GM23338 (cell line): ENCODE measurements at regions not wholly inside any gene's neighbourhood (a gene's known extent, or its start where the extent isn't known, plus 50 kb on each side); places are given as distances from the start of the nearest gene placed in this dataset.

Experiments
- ATAC-seq: fragments of 200-7000 bp; cut with Tn5 transposase; 3 replicates; pipeline ENCODE4 v1.9.1; 2020
- DNase-seq: peaks from one replicate; pipeline ENCODE4 v3.0.0-alpha.2; 2015; ENCODE audit warnings: low spot score
- H2AFZ ChIP-seq: fragments of 200-600 bp; sonication (generic); 2 replicates; pipeline ENCODE4 v1.8.0; 2016; ENCODE audit warnings: antibody characterized with exemption, mild to moderate bottlenecking, moderate library complexity
- H3F3A ChIP-seq: fragments of 200-600 bp; sonication (generic); replicated peaks from 2 replicates; pipeline ENCODE4 v1.8.0; 2017; ENCODE audit warnings: antibody characterized with exemption, mixed run types, low read depth
- H3K27ac ChIP-seq: fragments of 200-600 bp; sonication (generic); 2 replicates; pipeline ENCODE4 v1.6.1; 2016; ENCODE audit warnings: low read depth
- H3K27me3 ChIP-seq: fragments of 200-600 bp; sonication (generic); 2 replicates; pipeline ENCODE4 v1.8.0; 2016; ENCODE audit warnings: mild to moderate bottlenecking, mixed run types, moderate library complexity; ENCODE audit not compliant: insufficient read depth
- H3K36me3 ChIP-seq: fragments of 200-600 bp; sonication (generic); 2 replicates; pipeline ENCODE4 v1.8.0; 2016; ENCODE audit warnings: mild to moderate bottlenecking; ENCODE audit not compliant: insufficient read depth
- H3K4me1 ChIP-seq: fragments of 200-600 bp; sonication (generic); 2 replicates; pipeline ENCODE4 v1.8.0; 2016; ENCODE audit warnings: mild to moderate bottlenecking, moderate library complexity; ENCODE audit not compliant: insufficient read depth
- H3K4me2 ChIP-seq: fragments of 200-600 bp; sonication (generic); 2 replicates; pipeline ENCODE4 v1.7.1; 2017; ENCODE audit warnings: mixed run types
- H3K4me3 ChIP-seq: fragments of 200-600 bp; sonication (generic); 2 replicates; pipeline ENCODE4 v1.6.1; 2016; ENCODE audit warnings: mixed run types
- H3K79me2 ChIP-seq: fragments of 200-600 bp; sonication (generic); replicated peaks from 2 replicates; pipeline ENCODE4 v1.8.0; 2017; ENCODE audit warnings: mild to moderate bottlenecking; ENCODE audit not compliant: insufficient read depth
- H3K9me2 ChIP-seq: fragments of 200-600 bp; sonication (generic); 2 replicates; pipeline ENCODE4 v1.8.0; 2017; ENCODE audit not compliant: insufficient read depth
- H4K20me1 ChIP-seq: fragments of 200-600 bp; sonication (generic); replicated peaks from 2 replicates; pipeline ENCODE4 v1.8.0; 2017; ENCODE audit warnings: mild to moderate bottlenecking; ENCODE audit not compliant: insufficient read depth
- H3K27ac Mint-ChIP-seq: 2 replicates; pipeline ENCODE4 v1.8.0; 2020; ENCODE audit warnings: inconsistent platforms, mild to moderate bottlenecking, moderate library complexity, mixed read lengths
- H3K27me3 Mint-ChIP-seq: 3 replicates; pipeline ENCODE4 v1.8.0; 2022; ENCODE audit warnings: low read depth, mild to moderate bottlenecking, moderate library complexity, mixed read lengths, inconsistent platforms; ENCODE audit not compliant: insufficient read depth, poor library complexity
- H3K36me3 Mint-ChIP-seq: 3 replicates; pipeline ENCODE4 v1.8.0; 2021; ENCODE audit warnings: low read depth, mild to moderate bottlenecking, inconsistent platforms, moderate library complexity, mixed read lengths
- H3K4me1 Mint-ChIP-seq: 3 replicates; pipeline ENCODE4 v1.8.0; 2020; ENCODE audit warnings: mild to moderate bottlenecking, inconsistent platforms, mixed read lengths
- H3K4me3 Mint-ChIP-seq: 3 replicates; pipeline ENCODE4 v1.8.0; 2021; ENCODE audit warnings: moderate library complexity, mild to moderate bottlenecking, inconsistent platforms, mixed read lengths
- H3K9me3 Mint-ChIP-seq: 3 replicates; pipeline ENCODE4 v1.8.0; 2020; ENCODE audit warnings: moderate library complexity, mild to moderate bottlenecking, inconsistent platforms, mixed read lengths
- CREB1 ChIP-seq: fragments of 250-450 bp; sonication (Bioruptor Pico); IDR thresholded peaks from 2 replicates; pipeline ENCODE4 v1.5.0; 2020; ENCODE audit warnings: low read depth, mild to moderate bottlenecking, moderate library complexity
- EZH2 ChIP-seq: fragments of 200-600 bp; sonication (generic); IDR thresholded peaks from one replicate; pipeline ENCODE4 v1.8.0; 2017; ENCODE audit warnings: antibody characterized with exemption, mild to moderate bottlenecking, low read depth; ENCODE audit not compliant: unreplicated experiment
- EZH2phosphoT487 ChIP-seq: fragments of 200-600 bp; sonication (generic); IDR thresholded peaks from one replicate; pipeline ENCODE4 v1.8.1; 2018; ENCODE audit warnings: antibody characterized with exemption; ENCODE audit not compliant: unreplicated experiment
- JUNB ChIP-seq: IDR thresholded peaks from one replicate; pipeline ENCODE4 v1.6.1; 2016; ENCODE audit warnings: antibody characterized with exemption; ENCODE audit not compliant: unreplicated experiment
- NANOG ChIP-seq: IDR thresholded peaks from 2 replicates; pipeline ENCODE4 v1.6.1; 2016; ENCODE audit warnings: antibody characterized with exemption, borderline replicate concordance
- POLR2AphosphoS5 ChIP-seq: IDR thresholded peaks from 2 replicates; pipeline ENCODE4 v1.6.1; 2016; ENCODE audit warnings: antibody characterized with exemption, low read depth
- STAT1 ChIP-seq: IDR thresholded peaks from one replicate; pipeline ENCODE4 v1.6.1; 2016; ENCODE audit warnings: antibody characterized with exemption; ENCODE audit not compliant: unreplicated experiment
- ZNF114 ChIP-seq: fragments of 250-450 bp; sonication (Bioruptor Pico); IDR thresholded peaks from 2 replicates; pipeline ENCODE4 v1.5.0; 2020; ENCODE audit warnings: mild to moderate bottlenecking, moderate library complexity
- ZNF331 ChIP-seq: fragments of 250-450 bp; sonication (Bioruptor Pico); IDR thresholded peaks from 2 replicates; pipeline ENCODE4 v1.5.0; 2020; ENCODE audit warnings: low read depth, mild to moderate bottlenecking, moderate library complexity
- TF ChIP-seq, protein P1 (sequence below): fragments of 250-450 bp; sonication (Bioruptor Pico); IDR thresholded peaks from 2 replicates; pipeline ENCODE4 v1.5.0; 2020; ENCODE audit warnings: mild to moderate bottlenecking, moderate library complexity
- TF ChIP-seq, protein P2 (sequence below), 2 experiments: fragments of 200-600 bp in 1 of 2; sonication (generic) in 1 of 2; conservative IDR thresholded peaks; 2 replicates each; pipeline versions ENCODE4 v1.5.1 to v1.6.1; 2016 to 2017; ENCODE audit warnings: antibody characterized with exemption in 2 of 2, low read depth in 2 of 2, mild to moderate bottlenecking in 2 of 2, moderate library complexity in 1 of 2
- TF ChIP-seq, protein P3 (sequence below): IDR thresholded peaks from one replicate; pipeline ENCODE4 v1.6.1; 2018; ENCODE audit warnings: antibody characterized with exemption; ENCODE audit not compliant: unreplicated experiment
- TF ChIP-seq, protein P4 (sequence below): IDR thresholded peaks from 2 replicates; pipeline ENCODE4 v1.6.1; 2016; ENCODE audit warnings: antibody characterized with exemption

DNA sequence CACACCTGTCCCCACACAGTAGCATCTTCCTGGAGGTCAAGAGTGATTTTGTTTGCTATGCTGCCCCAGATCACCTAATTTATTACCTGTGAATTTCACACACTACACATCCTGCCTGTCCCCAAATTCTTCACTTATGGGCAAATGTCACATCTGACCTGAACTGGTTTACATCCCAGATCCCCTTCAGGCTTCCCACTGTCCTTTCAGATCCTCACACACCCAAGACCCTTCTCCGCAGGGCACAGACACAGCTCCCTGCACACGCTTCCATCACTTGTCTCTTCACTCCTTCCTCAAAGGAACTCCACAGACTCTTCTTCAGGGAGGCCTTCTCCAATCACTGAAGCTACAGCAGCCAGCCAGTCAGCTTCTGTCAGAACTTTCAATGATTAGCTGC, 118.7 kb upstream of the IGLL5 start:
- no peaks in the 10 kb centered on the region for H3K79me2 ChIP-seq
- no peaks in the 10 kb centered on the region for H3K4me1 ChIP-seq
- no peak overlapping the region for H3K27ac Mint-ChIP-seq
- no peak overlapping the region for H3K4me2 ChIP-seq
- H3K4me3 ChIP-seq, result no peak overlapping the region
- H3K27me3 ChIP-seq, result peaks cover 93% of the 10 kb centered on the region
- no peak overlapping the region for H2AFZ ChIP-seq
- H3K9me2 ChIP-seq, result no peaks in the 10 kb centered on the region
- no peak for ATAC-seq
- H3K4me3 Mint-ChIP-seq, result no peak overlapping the region
- DNase-seq, result no peak
- no peaks in the 10 kb centered on the region for H3K36me3 ChIP-seq
- no peaks in the 10 kb centered on the region for H3K4me1 Mint-ChIP-seq
- peaks cover 49% of the 10 kb centered on the region for H3K27me3 Mint-ChIP-seq
- no peak overlapping the region for H3K27ac ChIP-seq
- TF ChIP-seq EZH2phosphoT487, result no peak
- no peak for TF ChIP-seq CREB1 (CRISPR knock-in tag)
- TF ChIP-seq JUNB, result no peak
- TF ChIP-seq, protein P1, sequence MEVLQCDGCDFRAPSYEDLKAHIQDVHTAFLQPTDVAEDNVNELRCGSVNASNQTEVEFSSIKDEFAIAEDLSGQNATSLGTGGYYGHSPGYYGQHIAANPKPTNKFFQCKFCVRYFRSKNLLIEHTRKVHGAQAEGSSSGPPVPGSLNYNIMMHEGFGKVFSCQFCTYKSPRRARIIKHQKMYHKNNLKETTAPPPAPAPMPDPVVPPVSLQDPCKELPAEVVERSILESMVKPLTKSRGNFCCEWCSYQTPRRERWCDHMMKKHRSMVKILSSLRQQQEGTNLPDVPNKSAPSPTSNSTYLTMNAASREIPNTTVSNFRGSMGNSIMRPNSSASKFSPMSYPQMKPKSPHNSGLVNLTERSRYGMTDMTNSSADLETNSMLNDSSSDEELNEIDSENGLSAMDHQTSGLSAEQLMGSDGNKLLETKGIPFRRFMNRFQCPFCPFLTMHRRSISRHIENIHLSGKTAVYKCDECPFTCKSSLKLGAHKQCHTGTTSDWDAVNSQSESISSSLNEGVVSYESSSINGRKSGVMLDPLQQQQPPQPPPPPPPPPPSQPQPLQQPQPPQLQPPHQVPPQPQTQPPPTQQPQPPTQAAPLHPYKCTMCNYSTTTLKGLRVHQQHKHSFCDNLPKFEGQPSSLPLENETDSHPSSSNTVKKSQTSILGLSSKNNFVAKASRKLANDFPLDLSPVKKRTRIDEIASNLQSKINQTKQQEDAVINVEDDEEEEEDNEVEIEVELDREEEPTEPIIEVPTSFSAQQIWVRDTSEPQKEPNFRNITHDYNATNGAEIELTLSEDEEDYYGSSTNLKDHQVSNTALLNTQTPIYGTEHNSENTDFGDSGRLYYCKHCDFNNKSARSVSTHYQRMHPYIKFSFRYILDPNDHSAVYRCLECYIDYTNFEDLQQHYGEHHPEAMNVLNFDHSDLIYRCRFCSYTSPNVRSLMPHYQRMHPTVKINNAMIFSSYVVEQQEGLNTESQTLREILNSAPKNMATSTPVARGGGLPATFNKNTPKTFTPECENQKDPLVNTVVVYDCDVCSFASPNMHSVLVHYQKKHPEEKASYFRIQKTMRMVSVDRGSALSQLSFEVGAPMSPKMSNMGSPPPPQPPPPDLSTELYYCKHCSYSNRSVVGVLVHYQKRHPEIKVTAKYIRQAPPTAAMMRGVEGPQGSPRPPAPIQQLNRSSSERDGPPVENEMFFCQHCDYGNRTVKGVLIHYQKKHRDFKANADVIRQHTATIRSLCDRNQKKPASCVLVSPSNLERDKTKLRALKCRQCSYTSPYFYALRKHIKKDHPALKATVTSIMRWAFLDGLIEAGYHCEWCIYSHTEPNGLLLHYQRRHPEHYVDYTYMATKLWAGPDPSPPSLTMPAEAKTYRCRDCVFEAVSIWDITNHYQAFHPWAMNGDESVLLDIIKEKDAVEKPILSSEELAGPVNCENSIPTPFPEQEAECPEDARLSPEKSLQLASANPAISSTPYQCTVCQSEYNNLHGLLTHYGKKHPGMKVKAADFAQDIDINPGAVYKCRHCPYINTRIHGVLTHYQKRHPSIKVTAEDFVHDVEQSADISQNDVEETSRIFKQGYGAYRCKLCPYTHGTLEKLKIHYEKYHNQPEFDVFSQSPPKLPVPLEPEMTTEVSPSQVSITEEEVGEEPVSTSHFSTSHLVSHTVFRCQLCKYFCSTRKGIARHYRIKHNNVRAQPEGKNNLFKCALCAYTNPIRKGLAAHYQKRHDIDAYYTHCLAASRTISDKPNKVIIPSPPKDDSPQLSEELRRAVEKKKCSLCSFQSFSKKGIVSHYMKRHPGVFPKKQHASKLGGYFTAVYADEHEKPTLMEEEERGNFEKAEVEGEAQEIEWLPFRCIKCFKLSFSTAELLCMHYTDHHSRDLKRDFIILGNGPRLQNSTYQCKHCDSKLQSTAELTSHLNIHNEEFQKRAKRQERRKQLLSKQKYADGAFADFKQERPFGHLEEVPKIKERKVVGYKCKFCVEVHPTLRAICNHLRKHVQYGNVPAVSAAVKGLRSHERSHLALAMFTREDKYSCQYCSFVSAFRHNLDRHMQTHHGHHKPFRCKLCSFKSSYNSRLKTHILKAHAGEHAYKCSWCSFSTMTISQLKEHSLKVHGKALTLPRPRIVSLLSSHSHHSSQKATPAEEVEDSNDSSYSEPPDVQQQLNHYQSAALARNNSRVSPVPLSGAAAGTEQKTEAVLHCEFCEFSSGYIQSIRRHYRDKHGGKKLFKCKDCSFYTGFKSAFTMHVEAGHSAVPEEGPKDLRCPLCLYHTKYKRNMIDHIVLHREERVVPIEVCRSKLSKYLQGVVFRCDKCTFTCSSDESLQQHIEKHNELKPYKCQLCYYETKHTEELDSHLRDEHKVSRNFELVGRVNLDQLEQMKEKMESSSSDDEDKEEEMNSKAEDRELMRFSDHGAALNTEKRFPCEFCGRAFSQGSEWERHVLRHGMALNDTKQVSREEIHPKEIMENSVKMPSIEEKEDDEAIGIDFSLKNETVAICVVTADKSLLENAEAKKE (CRISPR knock-in tag), result no peak
- TF ChIP-seq, protein P2, sequence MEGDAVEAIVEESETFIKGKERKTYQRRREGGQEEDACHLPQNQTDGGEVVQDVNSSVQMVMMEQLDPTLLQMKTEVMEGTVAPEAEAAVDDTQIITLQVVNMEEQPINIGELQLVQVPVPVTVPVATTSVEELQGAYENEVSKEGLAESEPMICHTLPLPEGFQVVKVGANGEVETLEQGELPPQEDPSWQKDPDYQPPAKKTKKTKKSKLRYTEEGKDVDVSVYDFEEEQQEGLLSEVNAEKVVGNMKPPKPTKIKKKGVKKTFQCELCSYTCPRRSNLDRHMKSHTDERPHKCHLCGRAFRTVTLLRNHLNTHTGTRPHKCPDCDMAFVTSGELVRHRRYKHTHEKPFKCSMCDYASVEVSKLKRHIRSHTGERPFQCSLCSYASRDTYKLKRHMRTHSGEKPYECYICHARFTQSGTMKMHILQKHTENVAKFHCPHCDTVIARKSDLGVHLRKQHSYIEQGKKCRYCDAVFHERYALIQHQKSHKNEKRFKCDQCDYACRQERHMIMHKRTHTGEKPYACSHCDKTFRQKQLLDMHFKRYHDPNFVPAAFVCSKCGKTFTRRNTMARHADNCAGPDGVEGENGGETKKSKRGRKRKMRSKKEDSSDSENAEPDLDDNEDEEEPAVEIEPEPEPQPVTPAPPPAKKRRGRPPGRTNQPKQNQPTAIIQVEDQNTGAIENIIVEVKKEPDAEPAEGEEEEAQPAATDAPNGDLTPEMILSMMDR (conservative IDR thresholded peaks at IDR 0.05; ENCODE audit: low read depth in 2 of 2), result no peak
- no peak for TF ChIP-seq ZNF114
- TF ChIP-seq POLR2AphosphoS5, result no peak
- TF ChIP-seq ZNF331, result no peak
- TF ChIP-seq NANOG, result no peak
- TF ChIP-seq, protein P3, sequence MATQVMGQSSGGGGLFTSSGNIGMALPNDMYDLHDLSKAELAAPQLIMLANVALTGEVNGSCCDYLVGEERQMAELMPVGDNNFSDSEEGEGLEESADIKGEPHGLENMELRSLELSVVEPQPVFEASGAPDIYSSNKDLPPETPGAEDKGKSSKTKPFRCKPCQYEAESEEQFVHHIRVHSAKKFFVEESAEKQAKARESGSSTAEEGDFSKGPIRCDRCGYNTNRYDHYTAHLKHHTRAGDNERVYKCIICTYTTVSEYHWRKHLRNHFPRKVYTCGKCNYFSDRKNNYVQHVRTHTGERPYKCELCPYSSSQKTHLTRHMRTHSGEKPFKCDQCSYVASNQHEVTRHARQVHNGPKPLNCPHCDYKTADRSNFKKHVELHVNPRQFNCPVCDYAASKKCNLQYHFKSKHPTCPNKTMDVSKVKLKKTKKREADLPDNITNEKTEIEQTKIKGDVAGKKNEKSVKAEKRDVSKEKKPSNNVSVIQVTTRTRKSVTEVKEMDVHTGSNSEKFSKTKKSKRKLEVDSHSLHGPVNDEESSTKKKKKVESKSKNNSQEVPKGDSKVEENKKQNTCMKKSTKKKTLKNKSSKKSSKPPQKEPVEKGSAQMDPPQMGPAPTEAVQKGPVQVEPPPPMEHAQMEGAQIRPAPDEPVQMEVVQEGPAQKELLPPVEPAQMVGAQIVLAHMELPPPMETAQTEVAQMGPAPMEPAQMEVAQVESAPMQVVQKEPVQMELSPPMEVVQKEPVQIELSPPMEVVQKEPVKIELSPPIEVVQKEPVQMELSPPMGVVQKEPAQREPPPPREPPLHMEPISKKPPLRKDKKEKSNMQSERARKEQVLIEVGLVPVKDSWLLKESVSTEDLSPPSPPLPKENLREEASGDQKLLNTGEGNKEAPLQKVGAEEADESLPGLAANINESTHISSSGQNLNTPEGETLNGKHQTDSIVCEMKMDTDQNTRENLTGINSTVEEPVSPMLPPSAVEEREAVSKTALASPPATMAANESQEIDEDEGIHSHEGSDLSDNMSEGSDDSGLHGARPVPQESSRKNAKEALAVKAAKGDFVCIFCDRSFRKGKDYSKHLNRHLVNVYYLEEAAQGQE, result no peak
- TF ChIP-seq STAT1, result no peak
- TF ChIP-seq EZH2, result no peak
- TF ChIP-seq, protein P4, sequence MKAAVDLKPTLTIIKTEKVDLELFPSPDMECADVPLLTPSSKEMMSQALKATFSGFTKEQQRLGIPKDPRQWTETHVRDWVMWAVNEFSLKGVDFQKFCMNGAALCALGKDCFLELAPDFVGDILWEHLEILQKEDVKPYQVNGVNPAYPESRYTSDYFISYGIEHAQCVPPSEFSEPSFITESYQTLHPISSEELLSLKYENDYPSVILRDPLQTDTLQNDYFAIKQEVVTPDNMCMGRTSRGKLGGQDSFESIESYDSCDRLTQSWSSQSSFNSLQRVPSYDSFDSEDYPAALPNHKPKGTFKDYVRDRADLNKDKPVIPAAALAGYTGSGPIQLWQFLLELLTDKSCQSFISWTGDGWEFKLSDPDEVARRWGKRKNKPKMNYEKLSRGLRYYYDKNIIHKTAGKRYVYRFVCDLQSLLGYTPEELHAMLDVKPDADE, result no peak
- H3F3A ChIP-seq, result no peaks in the 10 kb centered on the region
- no peaks in the 10 kb centered on the region for H3K36me3 Mint-ChIP-seq
- peaks cover 4% of the 10 kb centered on the region; the same call in 1 of the 2 replicates for H4K20me1 ChIP-seq
- H3K9me3 Mint-ChIP-seq, result no peaks in the 10 kb centered on the region
